ENCODE measurements at regions not wholly inside any gene's neighbourhood (a gene's known extent, or its start where the extent isn't known, plus 50 kb on each side); places are given as distances from the start of the nearest gene placed in this dataset.

DNA sequence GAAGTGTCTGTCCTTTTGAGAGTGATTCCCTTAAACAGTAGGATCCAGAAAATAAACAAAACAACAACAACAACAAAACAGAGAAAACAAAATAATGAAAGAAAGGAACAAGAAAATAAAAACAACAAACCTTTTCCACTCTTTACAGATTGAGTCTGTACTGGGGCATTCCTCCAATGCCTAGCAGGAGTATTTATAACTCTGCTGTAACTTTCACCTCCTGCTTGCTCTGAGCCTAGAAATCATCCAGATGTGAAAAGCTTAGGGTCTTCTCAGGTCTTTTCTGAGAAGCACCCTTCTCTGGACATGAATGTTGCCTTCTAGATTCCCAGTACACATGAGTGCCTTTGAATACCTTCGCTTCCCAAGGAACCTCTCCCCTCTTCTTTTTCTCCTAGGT lies 1239.4 kb downstream of the CNTNAP5 start:
- Histone ChIP-seq H3K27ac (no peak overlapping the region), H3K4me3 (no peak overlapping the region), H3K9me2 (replicated peaks; ENCODE audit: insufficient read depth) (no peaks in the 10 kb centered on the region), H4K20me1 (ENCODE audit: insufficient read depth, poor library complexity, severe bottlenecking) (no peaks in the 10 kb centered on the region), H3K4me2 (no peak overlapping the region), H3K79me2 (no peaks in the 10 kb centered on the region), H3K27me3 (no peaks in the 10 kb centered on the region), H3K9me3 (ENCODE audit: low read depth) (no peaks in the 10 kb centered on the region), H2AFZ (no peak overlapping the region), H3K36me3 (replicated peaks; ENCODE audit: insufficient read depth, low read depth) (no peaks in the 10 kb centered on the region), H3K4me1 (ENCODE audit: insufficient read depth) (no peaks in the 10 kb centered on the region)
- 100% methylated on average over 1 of the region's 1 CpG for WGBS (ENCODE audit: low lambda C conversion rate, missing lambda C conversion rate)
- no peak for DNase-seq (ENCODE audit: low spot score)
- TF ChIP-seq CTCF (IDR thresholded peaks at IDR 0.05; ENCODE audit: poor library complexity) (no peak), EZH2 (IDR thresholded peaks at IDR 0.05; ENCODE audit: borderline replicate concordance) (no peak), EZH2phosphoT487 (IDR thresholded peaks at IDR 0.05; ENCODE audit: low read depth, severe bottlenecking, unreplicated experiment) (no peak)

DNA sequence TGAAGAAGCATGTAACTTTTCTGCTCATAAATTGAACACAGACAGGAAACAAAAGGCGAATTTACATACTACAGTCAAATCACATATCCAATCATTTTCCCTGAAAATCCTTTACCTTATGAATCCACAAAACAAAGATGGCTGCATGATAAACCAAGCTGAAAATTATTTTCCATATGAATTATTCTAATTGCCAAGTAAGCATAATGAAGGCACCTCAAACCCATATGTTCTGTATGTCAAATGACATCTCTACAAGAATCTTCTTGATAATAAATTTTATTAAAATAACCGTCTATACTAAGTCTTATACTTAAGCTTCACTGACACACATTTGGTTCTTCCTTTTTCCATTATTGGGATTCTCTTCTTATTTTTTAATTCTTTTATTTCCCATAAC lies 1242.6 kb downstream of the CNTNAP5 start:
- TF ChIP-seq EZH2 (IDR thresholded peaks at IDR 0.05; ENCODE audit: borderline replicate concordance), result no peak
- TF ChIP-seq CTCF (IDR thresholded peaks at IDR 0.05; ENCODE audit: poor library complexity), result no peak
- H3K4me2 ChIP-seq, result no peak overlapping the region
- no peaks in the 10 kb centered on the region for H4K20me1 ChIP-seq (ENCODE audit: insufficient read depth, poor library complexity, severe bottlenecking)
- no peaks in the 10 kb centered on the region for H3K79me2 ChIP-seq
- H3K9me3 ChIP-seq (ENCODE audit: low read depth), result no peaks in the 10 kb centered on the region
- DNase-seq (ENCODE audit: low spot score), result no peak
- H3K9me2 ChIP-seq (replicated peaks; ENCODE audit: insufficient read depth), result no peaks in the 10 kb centered on the region
- H3K36me3 ChIP-seq (replicated peaks; ENCODE audit: insufficient read depth, low read depth), result no peaks in the 10 kb centered on the region
- WGBS (ENCODE audit: low lambda C conversion rate, missing lambda C conversion rate), result 93% methylated on average over 2 of the region's 2 CpGs
- H3K27me3 ChIP-seq, result no peaks in the 10 kb centered on the region
- H3K4me1 ChIP-seq (ENCODE audit: insufficient read depth), result no peaks in the 10 kb centered on the region
- no peak overlapping the region for H3K27ac ChIP-seq
- no peak overlapping the region for H3K4me3 ChIP-seq
- no peak overlapping the region for H2AFZ ChIP-seq

- Histone ChIP-seq H3K4me2 (no peak overlapping the region), H3K9me3 (ENCODE audit: low read depth) (no peaks in the 10 kb centered on the region), H2AFZ (no peak overlapping the region), H3K27me3 (no peaks in the 10 kb centered on the region), H3K4me3 (no peak overlapping the region), H3K36me3 (replicated peaks; ENCODE audit: insufficient read depth, low read depth) (no peaks in the 10 kb centered on the region), H3K79me2 (no peaks in the 10 kb centered on the region), H3K27ac (no peak overlapping the region), H3K4me1 (ENCODE audit: insufficient read depth) (no peaks in the 10 kb centered on the region), H4K20me1 (ENCODE audit: insufficient read depth, poor library complexity, severe bottlenecking) (no peaks in the 10 kb centered on the region), H3K9me2 (replicated peaks; ENCODE audit: insufficient read depth) (no peaks in the 10 kb centered on the region)
- WGBS (ENCODE audit: low lambda C conversion rate, missing lambda C conversion rate), result 58% methylated on average over 1 of the region's 1 CpG
- TF ChIP-seq EZH2phosphoT487 (IDR thresholded peaks at IDR 0.05; ENCODE audit: low read depth, severe bottlenecking, unreplicated experiment) (no peak), EZH2 (IDR thresholded peaks at IDR 0.05; ENCODE audit: borderline replicate concordance) (no peak), CTCF (IDR thresholded peaks at IDR 0.05; ENCODE audit: poor library complexity) (no peak)
- no peak for DNase-seq (ENCODE audit: low spot score)
These were observed 1247.6 kb downstream of the CNTNAP5 start for GRCh38 chr2:125272651-125273050.

DNA sequence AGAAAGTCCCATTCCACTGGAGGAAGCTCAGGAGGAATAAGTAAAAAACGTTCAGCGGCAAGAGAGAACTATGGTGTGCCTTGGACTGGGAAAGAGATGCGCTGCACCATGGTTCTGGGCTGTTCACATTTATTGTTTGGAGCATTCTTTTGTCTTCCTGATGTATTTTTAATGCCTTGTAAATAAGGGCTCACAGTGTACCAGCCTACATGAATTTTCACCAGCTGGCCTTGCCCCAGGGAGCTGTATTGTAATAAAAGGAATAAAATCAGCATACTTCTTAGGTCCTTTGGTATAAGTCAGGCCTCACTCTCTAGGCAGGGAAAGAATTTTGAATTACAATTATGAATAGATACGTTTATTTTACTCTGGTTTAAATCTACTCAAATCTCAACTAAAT lies 1249.6 kb downstream of the CNTNAP5 start:
- no peaks in the 10 kb centered on the region for H3K9me3 ChIP-seq (ENCODE audit: low read depth)
- TF ChIP-seq EZH2phosphoT487 (IDR thresholded peaks at IDR 0.05; ENCODE audit: low read depth, severe bottlenecking, unreplicated experiment) (no peak), EZH2 (IDR thresholded peaks at IDR 0.05; ENCODE audit: borderline replicate concordance) (no peak), CTCF (IDR thresholded peaks at IDR 0.05; ENCODE audit: poor library complexity) (no peak)
- no peaks in the 10 kb centered on the region for H3K79me2 ChIP-seq
- no peak overlapping the region for H3K4me3 ChIP-seq
- H3K4me1 ChIP-seq (ENCODE audit: insufficient read depth), result no peaks in the 10 kb centered on the region
- H3K4me2 ChIP-seq, result no peak overlapping the region
- no peak overlapping the region for H3K27ac ChIP-seq
- H2AFZ ChIP-seq, result no peak overlapping the region
- H3K27me3 ChIP-seq, result no peaks in the 10 kb centered on the region
- no peaks in the 10 kb centered on the region for H3K36me3 ChIP-seq (replicated peaks; ENCODE audit: insufficient read depth, low read depth)
- no peak for DNase-seq (ENCODE audit: low spot score)
- H3K9me2 ChIP-seq (replicated peaks; ENCODE audit: insufficient read depth), result no peaks in the 10 kb centered on the region
- H4K20me1 ChIP-seq (ENCODE audit: insufficient read depth, poor library complexity, severe bottlenecking), result no peaks in the 10 kb centered on the region
- 84% methylated on average over 4 of the region's 4 CpGs for WGBS (ENCODE audit: low lambda C conversion rate, missing lambda C conversion rate)
